NB4 (cell line): ENCODE measurements at regions not wholly inside any gene's neighbourhood (a gene's known extent, or its start where the extent isn't known, plus 50 kb on each side); places are given as distances from the start of the nearest gene placed in this dataset.
A peak's percentile ranks its signal among the peaks of the same experiment; 100 is the strongest.

Source experiments
- DNase-seq: peaks from one replicate; pipeline ENCODE4 v3.0.0; 2010; ENCODE audit warnings: low read depth
- H3K4me3 ChIP-seq: one replicate; pipeline ENCODE4 v1.5.1; 2011; ENCODE audit warnings: mild to moderate bottlenecking, low read depth, low read length, moderate library complexity
- MYC ChIP-seq: IDR thresholded peaks from 2 replicates; pipeline ENCODE4 v1.6.1; 2011; ENCODE audit warnings: low read depth, low read length
- POLR2A ChIP-seq: IDR thresholded peaks from 2 replicates; pipeline ENCODE4 v1.6.1; 2011; ENCODE audit warnings: mild to moderate bottlenecking; ENCODE audit not compliant: insufficient read length; ENCODE audit errors: extremely low read depth
- TF ChIP-seq, protein P1 (sequence below): IDR thresholded peaks from one replicate; pipeline ENCODE4 v1.5.1; 2012; ENCODE audit warnings: low read depth, low read length
- TF ChIP-seq, protein P2 (sequence below): IDR thresholded peaks from 2 replicates; pipeline ENCODE4 v1.6.1; 2011; ENCODE audit warnings: low read depth, low read length

DNA sequence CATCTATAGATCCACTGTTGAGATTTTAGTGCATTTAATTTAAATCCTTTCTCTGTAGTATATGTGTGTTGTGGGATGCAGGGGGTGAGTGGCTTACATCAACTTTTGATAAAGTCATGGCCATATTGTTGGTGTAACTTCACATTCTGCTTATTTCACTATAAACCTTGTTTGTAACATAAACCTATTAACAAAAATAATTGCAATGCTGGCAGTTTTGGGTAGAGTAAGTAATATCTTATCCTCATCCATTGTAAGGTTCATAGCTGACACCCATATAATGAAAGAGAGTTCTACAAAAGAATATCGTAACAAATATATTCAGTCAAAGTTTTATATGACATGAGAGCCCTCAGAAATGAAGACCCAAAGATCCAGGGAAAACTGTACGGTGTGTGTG, 601.7 kb upstream of the ANO3 start:
- DNase-seq = no peak
- H3K4me3 ChIP-seq = no peak overlapping the region
- TF ChIP-seq POLR2A (no peak), MYC (no peak)
- TF ChIP-seq, protein P1, sequence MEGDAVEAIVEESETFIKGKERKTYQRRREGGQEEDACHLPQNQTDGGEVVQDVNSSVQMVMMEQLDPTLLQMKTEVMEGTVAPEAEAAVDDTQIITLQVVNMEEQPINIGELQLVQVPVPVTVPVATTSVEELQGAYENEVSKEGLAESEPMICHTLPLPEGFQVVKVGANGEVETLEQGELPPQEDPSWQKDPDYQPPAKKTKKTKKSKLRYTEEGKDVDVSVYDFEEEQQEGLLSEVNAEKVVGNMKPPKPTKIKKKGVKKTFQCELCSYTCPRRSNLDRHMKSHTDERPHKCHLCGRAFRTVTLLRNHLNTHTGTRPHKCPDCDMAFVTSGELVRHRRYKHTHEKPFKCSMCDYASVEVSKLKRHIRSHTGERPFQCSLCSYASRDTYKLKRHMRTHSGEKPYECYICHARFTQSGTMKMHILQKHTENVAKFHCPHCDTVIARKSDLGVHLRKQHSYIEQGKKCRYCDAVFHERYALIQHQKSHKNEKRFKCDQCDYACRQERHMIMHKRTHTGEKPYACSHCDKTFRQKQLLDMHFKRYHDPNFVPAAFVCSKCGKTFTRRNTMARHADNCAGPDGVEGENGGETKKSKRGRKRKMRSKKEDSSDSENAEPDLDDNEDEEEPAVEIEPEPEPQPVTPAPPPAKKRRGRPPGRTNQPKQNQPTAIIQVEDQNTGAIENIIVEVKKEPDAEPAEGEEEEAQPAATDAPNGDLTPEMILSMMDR = no peak
- TF ChIP-seq, protein P2, sequence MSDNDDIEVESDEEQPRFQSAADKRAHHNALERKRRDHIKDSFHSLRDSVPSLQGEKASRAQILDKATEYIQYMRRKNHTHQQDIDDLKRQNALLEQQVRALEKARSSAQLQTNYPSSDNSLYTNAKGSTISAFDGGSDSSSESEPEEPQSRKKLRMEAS = no peak

DNA sequence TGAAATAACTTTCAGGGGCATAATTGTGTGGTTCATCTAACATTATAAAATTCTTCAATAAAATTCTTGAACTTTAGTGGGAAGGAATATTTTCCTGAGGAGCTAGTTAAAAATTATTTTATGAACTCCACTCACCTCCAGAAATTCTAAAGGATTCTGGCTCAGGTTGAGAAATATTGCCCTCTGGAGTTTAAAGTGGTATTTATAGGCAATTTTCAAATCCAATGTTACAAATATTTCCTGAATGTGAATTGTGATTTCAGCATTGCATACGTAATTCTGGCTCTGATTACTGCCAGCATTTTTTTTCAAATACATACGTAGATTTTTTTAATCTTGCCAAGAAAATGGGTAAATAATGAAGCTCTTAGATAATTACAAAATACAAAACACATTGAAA, 598.2 kb upstream of the ANO3 start:
- DNase-seq = no peak
- no peak overlapping the region for H3K4me3 ChIP-seq
- no peak for TF ChIP-seq POLR2A

DNA sequence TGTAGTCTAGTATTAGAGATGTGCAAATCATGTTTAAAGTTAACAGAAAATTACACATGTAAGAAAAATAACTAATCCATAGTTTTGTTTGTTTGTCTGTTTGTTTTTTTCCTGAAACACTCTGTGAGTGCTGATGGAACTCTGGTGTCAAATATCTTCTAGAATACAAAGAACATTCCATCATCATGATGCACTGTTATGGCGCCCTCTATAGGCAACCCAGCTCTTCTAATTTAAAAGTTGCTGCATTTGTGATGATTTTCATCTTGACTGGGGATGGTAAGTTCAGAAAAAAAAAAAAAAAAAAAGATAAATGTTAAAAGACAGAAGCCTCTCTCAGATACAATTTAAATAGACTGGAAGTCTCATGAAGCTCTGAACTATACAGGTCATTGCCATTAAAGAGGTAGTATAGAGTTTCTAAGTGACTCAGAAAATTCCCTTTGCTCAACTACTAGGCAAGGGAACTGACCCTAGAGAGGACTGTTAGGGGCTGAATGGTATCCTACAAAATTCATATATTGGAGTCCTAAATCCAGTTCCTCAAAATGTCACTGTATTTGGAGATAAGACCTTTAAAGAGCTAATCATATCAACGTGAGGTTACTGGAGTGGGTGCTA, 597.2 kb upstream of the ANO3 start:
- peak; percentile 14 for DNase-seq
- H3K4me3 ChIP-seq = no peak overlapping the region
- no peak for TF ChIP-seq MYC
- TF ChIP-seq, protein P1 = peak; percentile 11

DNA sequence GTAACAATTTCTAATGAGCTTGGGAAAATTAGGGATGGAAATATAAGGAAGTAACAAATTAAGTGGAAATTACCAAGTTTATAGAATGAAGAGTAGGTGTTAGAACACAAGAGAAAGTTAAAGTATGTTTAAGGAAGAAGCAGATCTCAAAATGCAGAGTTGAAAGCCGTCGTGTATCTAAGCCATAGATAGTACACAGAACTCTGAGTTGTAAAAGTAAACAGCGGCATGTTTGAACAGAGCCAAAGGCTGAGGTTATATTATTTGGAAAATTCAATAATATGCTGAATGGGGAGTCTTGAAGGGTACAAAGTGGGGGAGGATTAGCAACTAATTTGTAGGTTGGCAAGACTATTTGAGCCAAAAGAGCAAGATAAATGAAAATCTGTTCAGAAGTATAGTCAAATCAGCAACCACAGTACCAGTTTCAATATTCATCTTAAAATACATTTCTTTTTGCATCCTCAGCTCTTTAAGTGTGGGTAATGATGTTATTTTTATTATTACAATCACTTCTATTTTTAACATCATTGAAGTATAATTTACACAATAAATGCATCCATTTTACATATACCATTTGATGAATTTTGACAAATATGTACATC, 594.8 kb upstream of the ANO3 start:
- H3K4me3 ChIP-seq = no peak overlapping the region
- TF ChIP-seq MYC = no peak
- TF ChIP-seq, protein P2 = no peak
- TF ChIP-seq, protein P1 = no peak
- no peak for TF ChIP-seq POLR2A

DNA sequence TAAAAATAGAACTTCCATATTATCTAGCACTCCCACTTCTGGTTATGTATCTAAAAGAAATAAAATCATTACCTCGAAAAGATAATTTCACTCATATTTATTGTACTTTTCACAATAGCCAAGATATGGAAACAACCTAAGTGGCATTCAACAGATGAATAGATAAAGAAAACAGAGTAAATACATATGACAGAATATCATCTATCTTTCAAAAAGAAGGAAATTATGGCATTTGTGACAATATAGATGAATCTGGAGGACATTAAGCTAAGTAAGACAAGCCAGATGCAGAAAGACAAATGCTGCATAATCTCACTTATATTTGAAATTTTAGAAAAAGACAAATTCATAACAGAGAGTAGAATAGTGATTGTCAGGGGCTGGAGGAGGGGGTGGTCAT, 590.0 kb upstream of the ANO3 start:
- TF ChIP-seq, protein P1 = no peak
- no peak for TF ChIP-seq POLR2A
- TF ChIP-seq MYC = no peak
- TF ChIP-seq, protein P2 = no peak
- H3K4me3 ChIP-seq = no peak overlapping the region
- no peak for DNase-seq

More for the DNA sequence above, 594.8 kb upstream of the ANO3 start:
- DNase-seq = no peak

DNA sequence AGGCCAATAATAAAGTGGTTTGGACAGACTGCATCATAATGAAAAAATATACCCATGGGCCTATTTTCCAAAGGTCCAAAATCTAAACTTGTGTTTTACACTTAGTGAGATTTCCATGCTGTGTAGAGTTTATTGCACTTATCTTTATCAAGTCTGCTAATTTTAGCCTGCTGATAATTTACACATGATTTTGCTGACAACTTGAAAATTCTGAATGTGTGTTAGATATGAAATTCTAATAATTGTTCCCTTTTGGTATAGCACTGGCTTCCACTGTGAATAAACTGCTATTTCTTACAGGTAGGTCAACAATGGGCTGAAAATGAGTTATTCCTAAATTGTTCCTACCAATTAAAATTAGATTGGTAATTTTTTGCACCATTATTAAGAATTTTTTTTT, 589.1 kb upstream of the ANO3 start:
- no peak for DNase-seq
- no peak overlapping the region for H3K4me3 ChIP-seq
- TF ChIP-seq POLR2A = no peak
- no peak for TF ChIP-seq MYC
- TF ChIP-seq, protein P2 = no peak
- TF ChIP-seq, protein P1 = no peak
